ENCODE measurements at regions not wholly inside any gene's neighbourhood (a gene's known extent, or its start where the extent isn't known, plus 50 kb on each side); places are given as distances from the start of the nearest gene placed in this dataset.

DNA sequence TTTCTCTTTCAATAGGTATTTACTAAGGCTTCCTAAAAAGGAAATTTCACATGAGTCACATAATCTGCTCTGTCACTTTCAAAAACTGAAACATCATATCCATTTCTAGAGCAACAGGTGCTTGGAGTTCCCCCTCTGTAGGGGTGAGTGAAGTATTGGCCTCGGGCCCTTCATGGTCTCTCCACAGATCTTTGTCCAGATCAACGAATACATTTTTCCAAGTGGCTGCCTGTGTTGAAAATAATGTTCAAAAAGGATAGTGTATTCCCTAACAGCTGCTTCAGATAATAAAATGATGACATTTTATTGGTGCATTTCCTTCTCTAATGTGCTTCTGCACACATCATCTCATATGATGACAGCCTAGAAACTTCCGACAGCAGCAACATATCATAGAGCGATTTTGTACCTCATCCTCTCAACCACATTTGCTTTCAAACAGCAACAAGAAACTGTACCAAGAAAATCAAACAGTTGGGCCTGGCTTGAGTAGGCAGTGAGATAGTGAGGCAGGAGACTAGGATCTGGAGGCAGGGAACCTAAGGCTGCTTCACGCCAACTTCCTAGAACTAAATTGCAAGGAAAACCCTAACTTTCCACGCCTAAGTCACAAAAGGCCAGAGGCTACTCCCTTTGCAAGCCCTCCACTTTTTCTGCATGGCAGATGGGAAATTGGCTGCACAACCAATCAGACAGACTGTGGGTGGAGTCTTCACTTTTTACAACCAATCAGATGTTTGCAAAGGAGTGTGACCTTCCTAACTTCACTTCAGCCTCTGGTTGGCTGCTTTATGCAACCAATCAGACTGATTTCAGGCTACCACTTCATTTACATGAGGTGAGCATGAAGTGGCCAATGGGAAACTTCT lies 340.2 kb downstream of the LRRC3B start:
- TF ChIP-seq CTCF (IDR thresholded peaks at IDR 0.05) (no peak), POLR2A (IDR thresholded peaks at IDR 0.05) (no peak)
